ENCODE measurements at regions not wholly inside any gene's neighbourhood (a gene's known extent, or its start where the extent isn't known, plus 50 kb on each side); places are given as distances from the start of the nearest gene placed in this dataset.

GRCh38 chr10:88131511-88132139 lies 268.2 kb downstream of the PTEN start:
- DNase-seq, result no peak

GRCh38 chr10:88136712-88137111 lies 273.3 kb downstream of the PTEN start:
- DNase-seq, result no peak

- DNase-seq, result no peak
Observed at GRCh38 chr10:88138319-88138848, 275.0 kb downstream of the PTEN start.

GRCh38 chr10:88147000-88147798 lies 283.8 kb downstream of the PTEN start:
- DNase-seq, result no peak

- peak; percentile 40 for DNase-seq
Observed at GRCh38 chr10:88149906-88150305, 286.5 kb downstream of the PTEN start.

GRCh38 chr10:88150339-88150738 lies 286.9 kb downstream of the PTEN start:
- DNase-seq, result peak; percentile 77

GRCh38 chr10:88152728-88153133 lies 289.3 kb downstream of the PTEN start:
- peak; percentile 98 for DNase-seq

GRCh38 chr10:88154596-88155250 lies 291.3 kb downstream of the PTEN start:
- DNase-seq, result peak; percentile 78

- DNase-seq, result peak; percentile 92
Observed at GRCh38 chr10:88156341-88156740, 292.9 kb downstream of the PTEN start.

- DNase-seq, result peak; percentile 94
Observed at GRCh38 chr10:88157981-88158465, 294.6 kb downstream of the PTEN start.

- peak; percentile 37 for DNase-seq
Observed at GRCh38 chr10:88158526-88159122, 295.2 kb downstream of the PTEN start.

- no peak for DNase-seq
Observed at GRCh38 chr10:88159127-88159829, 295.9 kb downstream of the PTEN start.

- no peak for DNase-seq
Observed at GRCh38 chr10:88161070-88161469, 297.6 kb downstream of the PTEN start.

GRCh38 chr10:88161756-88162155 lies 298.3 kb downstream of the PTEN start:
- no peak for DNase-seq

GRCh38 chr10:88162852-88163251 lies 299.4 kb downstream of the PTEN start:
- no peak for DNase-seq

- no peak for DNase-seq
Observed at GRCh38 chr10:88163572-88163971, 300.1 kb downstream of the PTEN start.

- no peak for DNase-seq
Observed at GRCh38 chr10:88164471-88164870, 301.0 kb downstream of the PTEN start.

- no peak for DNase-seq
Observed at GRCh38 chr10:88165849-88166271, 302.4 kb downstream of the PTEN start.

GRCh38 chr10:88168171-88169036 lies 305.0 kb downstream of the PTEN start:
- no peak for DNase-seq

GRCh38 chr10:88169037-88169319 lies 305.6 kb downstream of the PTEN start:
- DNase-seq, result no peak

- no peak for DNase-seq
Observed at GRCh38 chr10:88170628-88171027, 307.2 kb downstream of the PTEN start.

- no peak for DNase-seq
Observed at GRCh38 chr10:88172159-88172558, 308.7 kb downstream of the PTEN start.

Data from HCEC 1CT (cell line).